H54 (cell line): ENCODE measurements at regions not wholly inside any gene's neighbourhood (a gene's known extent, or its start where the extent isn't known, plus 50 kb on each side); places are given as distances from the start of the nearest gene placed in this dataset.

Source experiments
- DNase-seq: peaks from one replicate; pipeline ENCODE4 v3.0.0; 2011; ENCODE audit warnings: low spot score, mixed read lengths; ENCODE audit not compliant: insufficient read length
- FAIRE-seq: peaks from 3 replicates; lab custom pipeline; 2011; peaks lifted over from hg19 to GRCh38; lab: Jason Lieb, UNC
- POLR2A ChIP-seq: IDR thresholded peaks from 2 replicates; pipeline ENCODE4 v1.6.1; 2011; ENCODE audit warnings: low read depth, mild to moderate bottlenecking, low read length

GRCh38 chr6:4655196-4656025 lies 120.8 kb upstream of the CDYL start:
- DNase-seq = no peak
- no peak for FAIRE-seq
- TF ChIP-seq POLR2A = no peak

GRCh38 chr6:4653141-4653540 lies 123.1 kb upstream of the CDYL start:
- no peak for DNase-seq
- no peak for FAIRE-seq
- TF ChIP-seq POLR2A = no peak

DNA sequence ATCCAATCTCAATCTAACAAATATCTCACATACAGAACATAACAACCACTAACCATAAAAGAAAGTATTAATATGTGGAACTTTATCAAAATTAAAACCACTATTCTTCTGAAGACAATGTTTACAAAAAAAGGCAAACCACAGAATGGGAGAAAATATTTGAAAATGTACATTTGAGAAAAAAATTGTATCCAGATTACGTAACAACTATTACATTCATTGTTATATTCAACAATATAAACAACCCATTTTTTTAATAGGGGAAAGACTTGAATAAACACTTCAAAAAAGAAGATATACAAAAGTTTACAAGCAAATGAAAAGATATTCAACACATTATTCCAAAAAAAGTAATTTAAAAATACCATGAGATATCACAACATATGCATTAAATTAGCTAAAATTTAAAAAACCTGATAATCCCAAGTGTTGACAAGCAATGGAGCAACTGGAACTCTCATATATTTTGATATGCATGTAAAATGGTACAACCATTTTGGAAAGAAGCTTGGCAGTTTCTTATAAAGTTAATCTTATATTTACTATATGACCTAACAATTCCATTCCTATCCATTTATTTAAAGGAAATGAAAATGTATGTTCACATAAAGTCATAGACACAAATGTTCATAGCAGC lies 124.3 kb upstream of the CDYL start:
- FAIRE-seq (no peak), DNase-seq (no peak)
- no peak for TF ChIP-seq POLR2A

- DNase-seq = no peak
- FAIRE-seq = peak; percentile 55
- no peak for TF ChIP-seq POLR2A
Observed at GRCh38 chr6:4649728-4650127, 126.5 kb upstream of the CDYL start.

DNA sequence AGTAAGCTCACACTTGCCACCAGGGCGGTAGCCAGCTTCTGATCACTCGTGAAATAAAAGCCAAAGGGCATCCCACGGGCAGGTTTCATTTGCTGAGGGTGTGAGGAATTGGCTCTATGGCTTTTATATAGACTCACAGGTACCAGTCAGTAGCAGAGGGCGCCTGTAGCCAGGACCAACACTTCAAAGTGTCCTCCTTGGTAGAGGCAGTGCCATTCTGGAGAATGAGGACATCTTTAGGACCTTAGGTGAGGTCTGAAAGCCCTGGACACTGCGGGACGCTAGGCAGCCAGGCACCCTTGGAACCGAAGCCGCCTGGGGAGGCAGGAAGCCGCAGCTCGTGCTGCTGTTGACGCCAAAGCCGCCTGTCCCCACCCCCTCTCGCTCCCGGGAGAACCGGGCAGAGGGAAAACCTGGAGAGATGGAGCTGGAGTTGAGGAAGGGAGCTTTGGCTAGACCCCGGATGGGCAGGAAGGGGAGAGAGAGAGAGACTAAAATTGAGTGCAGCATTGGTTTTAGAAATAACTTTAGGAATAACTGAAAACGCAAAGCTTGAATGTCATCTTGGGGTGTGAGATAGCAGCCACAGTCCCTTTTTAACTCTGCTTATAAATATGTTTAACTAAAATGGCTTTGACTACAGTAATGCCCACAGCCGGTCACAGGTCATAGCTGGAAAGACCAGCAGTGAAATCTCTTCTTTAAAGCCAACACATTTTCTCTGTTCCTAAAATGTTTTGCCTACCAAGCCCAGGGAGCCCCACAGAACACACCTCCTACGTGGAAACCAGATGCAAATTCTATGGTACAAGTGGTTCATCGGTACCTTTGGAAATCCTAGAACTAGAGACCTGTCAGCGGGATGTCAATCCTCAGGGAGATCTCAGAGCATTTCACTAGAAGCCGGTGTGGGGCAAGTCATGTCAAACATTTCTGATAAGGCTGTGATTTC lies 128.5 kb upstream of the CDYL start:
- FAIRE-seq = peak; percentile 88
- DNase-seq = peak; percentile 71
- peak; percentile 41; the same call in 1 of the 2 replicates for TF ChIP-seq POLR2A

DNA sequence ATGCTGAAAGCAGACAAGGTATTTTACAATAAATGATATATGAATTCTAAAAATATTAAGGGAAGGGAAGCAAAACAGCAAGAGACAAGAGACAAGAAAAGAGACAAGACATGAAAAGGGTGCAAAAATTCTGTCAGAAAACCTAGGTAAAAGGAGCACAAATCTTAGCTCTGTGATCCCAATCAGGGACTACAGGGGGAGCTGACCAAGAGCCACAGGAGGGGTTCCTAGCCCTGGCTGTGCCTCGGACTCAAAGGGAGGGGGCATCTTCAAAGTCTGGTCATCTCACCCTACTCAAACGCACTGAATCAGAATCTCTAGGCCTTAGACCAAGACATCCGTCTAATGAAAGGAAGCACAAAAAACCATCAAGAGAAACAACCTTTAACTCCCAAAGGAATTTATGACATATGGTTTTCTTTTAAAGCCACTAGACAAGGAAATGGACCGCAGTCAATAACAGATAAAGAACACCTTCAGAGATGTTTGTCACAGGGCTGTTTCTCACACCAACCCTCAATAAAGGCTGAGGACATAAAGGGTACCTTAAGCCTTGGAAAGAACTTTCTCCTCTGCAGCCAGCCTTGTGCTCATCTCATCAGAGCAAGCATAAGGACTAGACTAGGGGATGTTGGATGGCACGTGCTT lies 130.4 kb upstream of the CDYL start:
- TF ChIP-seq POLR2A = no peak
- FAIRE-seq = no peak
- no peak for DNase-seq

- no peak for DNase-seq
- FAIRE-seq = no peak
Observed at GRCh38 chr6:4644996-4645395, 131.2 kb upstream of the CDYL start.

GRCh38 chr6:4641461-4641860 lies 134.7 kb upstream of the CDYL start:
- DNase-seq (no peak), FAIRE-seq (no peak)
- no peak for TF ChIP-seq POLR2A

More at GRCh38 chr6:4644996-4645395, 131.2 kb upstream of the CDYL start:
- TF ChIP-seq POLR2A = no peak

- FAIRE-seq (no peak), DNase-seq (no peak)
- no peak for TF ChIP-seq POLR2A
Observed at GRCh38 chr6:4640139-4640538, 136.1 kb upstream of the CDYL start.

- FAIRE-seq (no peak), DNase-seq (no peak)
- TF ChIP-seq POLR2A = no peak
Observed at GRCh38 chr6:4638641-4639040, 137.6 kb upstream of the CDYL start.

DNA sequence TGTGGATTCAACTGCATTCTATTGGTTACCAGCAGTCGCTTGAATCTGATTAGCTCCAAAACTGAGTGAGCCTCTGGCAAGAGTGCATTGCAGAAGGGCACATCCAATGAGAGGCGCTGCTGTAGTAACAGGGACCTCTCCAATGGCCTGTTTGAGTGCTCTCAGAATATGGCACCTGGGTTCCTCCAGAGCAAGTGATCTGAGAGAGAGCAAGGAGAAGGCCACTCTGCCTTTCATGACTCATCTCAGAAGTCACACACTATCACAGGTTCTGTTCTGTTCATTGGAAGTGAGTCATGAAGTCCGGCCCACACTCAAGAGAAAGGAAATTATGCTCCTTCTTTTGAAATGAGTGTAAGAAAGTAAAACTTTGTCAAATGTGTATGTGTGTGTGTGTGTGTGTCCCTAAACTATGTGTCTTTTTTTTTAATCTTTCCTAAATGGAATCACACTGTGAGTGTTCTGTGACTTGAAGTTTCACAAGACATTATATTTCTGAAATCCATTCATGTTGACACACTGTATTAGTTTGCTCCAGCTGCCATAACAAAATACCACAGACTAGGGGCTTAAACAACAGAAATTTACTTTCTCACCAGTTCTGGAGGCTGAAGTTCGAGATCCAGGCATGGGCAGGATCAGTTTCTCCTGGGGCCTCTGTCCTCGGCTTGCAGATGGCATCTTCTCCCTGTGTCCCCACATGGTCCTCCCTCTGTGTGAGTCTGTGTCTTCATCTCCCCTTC lies 138.3 kb upstream of the CDYL start:
- FAIRE-seq (no peak), DNase-seq (peak; percentile 24)
- no peak for TF ChIP-seq POLR2A

- TF ChIP-seq POLR2A = no peak
- no peak for FAIRE-seq
Observed at GRCh38 chr6:4636881-4637224, 139.4 kb upstream of the CDYL start.

More at GRCh38 chr6:4636881-4637224, 139.4 kb upstream of the CDYL start:
- DNase-seq = no peak
